H1 (cell line): ENCODE measurements at regions not wholly inside any gene's neighbourhood (a gene's known extent, or its start where the extent isn't known, plus 50 kb on each side); places are given as distances from the start of the nearest gene placed in this dataset.

Experiments used
- ASH2L ChIP-seq: fragments of 200-600, 300-600 bp; sonication (generic); IDR thresholded peaks from one replicate; pipeline ENCODE4 v1.7.1; 2017; ENCODE audit warnings: low read length
- CBX8 ChIP-seq: fragments of 300-800, 300-1000 bp; sonication (generic); IDR thresholded peaks from 2 replicates; pipeline ENCODE4 v1.7.1; 2016; ENCODE audit warnings: low read depth, low read length, borderline replicate concordance
- EZH2 ChIP-seq: fragments of 200-600 bp; sonication (generic); IDR thresholded peaks from 2 replicates; pipeline ENCODE4 v1.7.1; 2012; ENCODE audit warnings: low read depth, mild to moderate bottlenecking, moderate library complexity, low read length, inconsistent platforms; ENCODE audit not compliant: severe bottlenecking
- NRF1 ChIP-seq: IDR thresholded peaks from 2 replicates; pipeline ENCODE4 v1.6.1; 2011; ENCODE audit warnings: mild to moderate bottlenecking, low read depth, low read length, improper control_type of control experiment
- SP4 ChIP-seq: IDR thresholded peaks from 2 replicates; pipeline ENCODE4 v1.6.1; 2012; ENCODE audit warnings: low read length, inconsistent platforms

DNA sequence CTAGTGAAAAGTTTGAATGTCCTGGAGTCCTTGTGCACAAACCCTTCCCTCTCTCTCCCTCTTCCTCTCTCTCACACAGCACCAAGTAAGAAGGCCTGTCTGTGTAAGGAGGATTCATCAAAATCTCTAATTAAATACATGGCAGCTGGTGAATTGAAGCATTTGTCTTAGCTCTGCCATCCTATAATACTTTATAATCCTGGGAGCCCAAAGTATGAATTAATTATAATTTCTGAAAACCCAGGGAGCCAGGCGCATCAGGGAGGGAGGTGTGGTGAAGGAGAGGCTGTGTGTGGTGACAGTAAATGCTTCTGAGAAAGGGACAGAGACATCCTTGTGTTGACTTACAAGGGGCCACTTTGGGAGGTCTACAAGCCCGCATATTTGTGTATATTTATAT, 691.4 kb upstream of the EEF2KMT start (continued):
- TF ChIP-seq CBX8 (no peak), EZH2 (no peak), ASH2L (no peak), NRF1 (no peak), SP4 (no peak)
